MM.1S (cell line): ENCODE measurements at regions not wholly inside any gene's neighbourhood (a gene's known extent, or its start where the extent isn't known, plus 50 kb on each side); places are given as distances from the start of the nearest gene placed in this dataset.

Experiments
- DNase-seq: peaks from one replicate; pipeline ENCODE4 v3.0.0-alpha.2; 2015
- H2AFZ ChIP-seq: fragments of 300-600 bp; sonication (generic); 2 replicates; pipeline ENCODE4 v1.6.0; 2016; ENCODE audit warnings: antibody characterized with exemption, low read length
- H3F3A ChIP-seq: fragments of 300-600 bp; sonication (generic); 2 replicates; pipeline ENCODE4 v1.6.1; 2016; ENCODE audit warnings: mild to moderate bottlenecking, antibody characterized with exemption, low read length, moderate library complexity, mixed read lengths; ENCODE audit not compliant: insufficient read depth
- H3K27ac ChIP-seq: fragments of 300-600 bp; sonication (generic); 2 replicates; pipeline ENCODE4 v1.5.1; 2016; ENCODE audit warnings: mild to moderate bottlenecking, low read length
- H3K27me3 ChIP-seq: fragments of 300-600 bp; sonication (generic); replicated peaks from 2 replicates; pipeline ENCODE4 v1.6.0; 2016; ENCODE audit warnings: low read length; ENCODE audit not compliant: insufficient read depth
- H3K36me3 ChIP-seq: fragments of 300-600 bp; sonication (generic); replicated peaks from 2 replicates; pipeline ENCODE4 v1.6.1; 2016; ENCODE audit warnings: mild to moderate bottlenecking, low read length, mixed read lengths; ENCODE audit not compliant: insufficient read depth
- H3K4me1 ChIP-seq: fragments of 300-600 bp; sonication (generic); 2 replicates; pipeline ENCODE4 v1.6.1; 2016; ENCODE audit warnings: low read length, mixed read lengths
- H3K4me2 ChIP-seq: fragments of 300-600 bp; sonication (generic); 2 replicates; pipeline ENCODE4 v1.6.0; 2016; ENCODE audit warnings: low read depth, low read length
- H3K4me3 ChIP-seq: fragments of 300-600 bp; sonication (generic); 2 replicates; pipeline ENCODE4 v1.5.1; 2016; ENCODE audit warnings: low read length, mixed read lengths
- H3K79me2 ChIP-seq: fragments of 300-600 bp; sonication (generic); 2 replicates; pipeline ENCODE4 v1.6.1; 2016; ENCODE audit warnings: mixed run types, low read length, mixed read lengths
- H3K9ac ChIP-seq: fragments of 300-600 bp; sonication (generic); 2 replicates; pipeline ENCODE4 v1.6.1; 2016; ENCODE audit warnings: low read length, mixed read lengths
- H3K9me2 ChIP-seq: fragments of 300-600 bp; sonication (generic); replicated peaks from 2 replicates; pipeline ENCODE4 v1.6.1; 2016; ENCODE audit warnings: mild to moderate bottlenecking, low read length, mixed read lengths; ENCODE audit not compliant: insufficient read depth
- H3K9me3 ChIP-seq: fragments of 300-600 bp; sonication (generic); replicated peaks from 2 replicates; pipeline ENCODE4 v1.6.1; 2016; ENCODE audit warnings: mild to moderate bottlenecking, low read length, mixed read lengths; ENCODE audit not compliant: insufficient read depth
- H4K20me1 ChIP-seq: fragments of 300-600 bp; sonication (generic); 2 replicates; pipeline ENCODE4 v1.6.1; 2016; ENCODE audit warnings: mild to moderate bottlenecking, low read length, moderate library complexity, mixed read lengths; ENCODE audit not compliant: insufficient read depth
- CTCF ChIP-seq: fragments of 300-600 bp; sonication (generic); IDR thresholded peaks from 2 replicates; pipeline ENCODE4 v1.5.1; 2016; ENCODE audit warnings: antibody characterized with exemption, low read length, mixed read lengths
- EZH2 ChIP-seq: fragments of 300-600 bp; sonication (generic); optimal IDR thresholded peaks from 2 replicates; pipeline ENCODE3; 2017; ENCODE audit warnings: low read depth, mild to moderate bottlenecking, antibody characterized with exemption, low read length, mixed read lengths
- EZH2phosphoT487 ChIP-seq: fragments of 300-600 bp; sonication (generic); IDR thresholded peaks from 2 replicates; pipeline ENCODE4 v1.6.1; 2018; ENCODE audit warnings: antibody characterized with exemption, low read length

- H3K9me2 ChIP-seq = no peaks in the 10 kb centered on the region
- H3K79me2 ChIP-seq = no peaks in the 10 kb centered on the region
- H3K36me3 ChIP-seq = no peaks in the 10 kb centered on the region
- peaks cover 9% of the 10 kb centered on the region; the same call in 1 of the 2 replicates for H3F3A ChIP-seq
- no peaks in the 10 kb centered on the region for H3K9me3 ChIP-seq
- no peaks in the 10 kb centered on the region for H3K27me3 ChIP-seq
- no peaks in the 10 kb centered on the region for H4K20me1 ChIP-seq
- peak; percentile 45 for DNase-seq
- peak overlapping the region; percentile 43; the same call in 1 of the 2 replicates for H3K4me2 ChIP-seq
- TF ChIP-seq CTCF = no peak
- no peak for TF ChIP-seq EZH2
- no peak overlapping the region for H3K9ac ChIP-seq
- peak overlapping the region; percentile 51; the same call in 1 of the 2 replicates for H3K27ac ChIP-seq
- H3K4me1 ChIP-seq = 0 out of 2 replicates have a peak, but pooled peaks cover 7% of the 10 kb centered on the region
- H2AFZ ChIP-seq = no peak overlapping the region
- no peak overlapping the region for H3K4me3 ChIP-seq
These were observed 227.0 kb downstream of the ZNF608 start for GRCh38 chr5:124519396-124519795.

- no peak for DNase-seq
- Histone ChIP-seq H3K4me3 (no peak overlapping the region), H2AFZ (no peak overlapping the region), H3K4me2 (no peak overlapping the region), H3K9me3 (no peaks in the 10 kb centered on the region), H3K27ac (no peak overlapping the region), H3K36me3 (no peaks in the 10 kb centered on the region), H3K27me3 (no peaks in the 10 kb centered on the region), H4K20me1 (no peaks in the 10 kb centered on the region), H3K4me1 (0 out of 2 replicates have a peak, but pooled peaks cover 7% of the 10 kb centered on the region), H3F3A (peaks cover 9% of the 10 kb centered on the region; the same call in 1 of the 2 replicates), H3K9me2 (no peaks in the 10 kb centered on the region), H3K79me2 (no peaks in the 10 kb centered on the region), H3K9ac (no peak overlapping the region)
- no peak for TF ChIP-seq CTCF
- no peak for TF ChIP-seq EZH2phosphoT487
- TF ChIP-seq EZH2 = no peak
These were observed 229.9 kb downstream of the ZNF608 start for GRCh38 chr5:124516567-124516966.

- no peak overlapping the region for H3K9ac ChIP-seq
- no peaks in the 10 kb centered on the region for H3K9me3 ChIP-seq
- H3K36me3 ChIP-seq = no peaks in the 10 kb centered on the region
- H3K79me2 ChIP-seq = no peaks in the 10 kb centered on the region
- TF ChIP-seq CTCF (no peak), EZH2 (no peak), EZH2phosphoT487 (no peak)
- H3F3A ChIP-seq = peaks cover 9% of the 10 kb centered on the region; the same call in 1 of the 2 replicates
- no peaks in the 10 kb centered on the region for H3K9me2 ChIP-seq
- no peak overlapping the region for H3K4me2 ChIP-seq
- no peaks in the 10 kb centered on the region for H3K27me3 ChIP-seq
- H2AFZ ChIP-seq = no peak overlapping the region
- no peak overlapping the region for H3K4me3 ChIP-seq
- H3K27ac ChIP-seq = no peak overlapping the region
- 0 out of 2 replicates have a peak, but pooled peaks cover 7% of the 10 kb centered on the region for H3K4me1 ChIP-seq
- no peak for DNase-seq
- H4K20me1 ChIP-seq = no peaks in the 10 kb centered on the region
These were observed 230.8 kb downstream of the ZNF608 start for GRCh38 chr5:124515497-124516245.
